ENCODE measurements at regions not wholly inside any gene's neighbourhood (a gene's known extent, or its start where the extent isn't known, plus 50 kb on each side); places are given as distances from the start of the nearest gene placed in this dataset.
A peak's percentile ranks its signal among the peaks of the same experiment; 100 is the strongest.

GRCh38 chr16:49919327-49919726 is 63.4 kb upstream of the ZNF423 start:
- Histone ChIP-seq H3K9me3 (replicated peaks in 1 of 2; ENCODE audit: control insufficient read depth in 1 of 2, insufficient read depth in 1 of 2, low read length in 2 of 2) (no peaks in the 10 kb centered on the region), H3K27ac (ENCODE audit: low read depth in 1 of 2, low read length in 2 of 2) (no peak overlapping the region), H3K4me1 (ENCODE audit: control insufficient read depth in 1 of 2, insufficient read depth in 2 of 2, low read length in 2 of 2) (no peaks in the 10 kb centered on the region), H4K20me1 (ENCODE audit: insufficient read depth, low read length) (no peaks in the 10 kb centered on the region), H3K4me3 (replicated peaks in 1 of 3; ENCODE audit: low read depth in 2 of 3, low read length in 3 of 3) (no peak overlapping the region), H3K36me3 (replicated peaks in 1 of 2; ENCODE audit: control insufficient read depth in 1 of 2, insufficient read depth in 2 of 2, low read length in 2 of 2) (no peaks in the 10 kb centered on the region), H3K27me3 (ENCODE audit: control insufficient read depth in 2 of 2, insufficient read depth in 2 of 2, low read length in 2 of 2) (no peaks in the 10 kb centered on the region), H2AFZ (ENCODE audit: insufficient read depth, low read depth, low read length, poor library complexity, severe bottlenecking) (no peak overlapping the region), H3K9ac (ENCODE audit: insufficient read depth, low read length, poor library complexity, severe bottlenecking) (no peak overlapping the region), H3K4me2 (replicated peaks; ENCODE audit: extremely low read depth, low read length, poor library complexity, severe bottlenecking) (no peak overlapping the region), H3K79me2 (ENCODE audit: insufficient read depth, low read length) (no peaks in the 10 kb centered on the region)
- Mint-ChIP-seq H3K27me3 (ENCODE audit: low read depth in 3 of 3) (peaks cover 4 to 9% (median 6%) of the 10 kb centered on the region in 3 donors), H3K4me3 (no peak overlapping the region), H3K27ac (no peak overlapping the region), H3K4me1 (no peaks in the 10 kb centered on the region), H3K9me3 (no peaks in the 10 kb centered on the region), H3K36me3 (no peaks in the 10 kb centered on the region)
- no peak for DNase-seq
- WGBS (ENCODE audit: insufficient coverage), result no CpG with 5 or more reads among the region's 3 CpGs
- intact Hi-C loops (cut with micrococcal nuclease), result no loop called here
- TF ChIP-seq, protein P1, sequence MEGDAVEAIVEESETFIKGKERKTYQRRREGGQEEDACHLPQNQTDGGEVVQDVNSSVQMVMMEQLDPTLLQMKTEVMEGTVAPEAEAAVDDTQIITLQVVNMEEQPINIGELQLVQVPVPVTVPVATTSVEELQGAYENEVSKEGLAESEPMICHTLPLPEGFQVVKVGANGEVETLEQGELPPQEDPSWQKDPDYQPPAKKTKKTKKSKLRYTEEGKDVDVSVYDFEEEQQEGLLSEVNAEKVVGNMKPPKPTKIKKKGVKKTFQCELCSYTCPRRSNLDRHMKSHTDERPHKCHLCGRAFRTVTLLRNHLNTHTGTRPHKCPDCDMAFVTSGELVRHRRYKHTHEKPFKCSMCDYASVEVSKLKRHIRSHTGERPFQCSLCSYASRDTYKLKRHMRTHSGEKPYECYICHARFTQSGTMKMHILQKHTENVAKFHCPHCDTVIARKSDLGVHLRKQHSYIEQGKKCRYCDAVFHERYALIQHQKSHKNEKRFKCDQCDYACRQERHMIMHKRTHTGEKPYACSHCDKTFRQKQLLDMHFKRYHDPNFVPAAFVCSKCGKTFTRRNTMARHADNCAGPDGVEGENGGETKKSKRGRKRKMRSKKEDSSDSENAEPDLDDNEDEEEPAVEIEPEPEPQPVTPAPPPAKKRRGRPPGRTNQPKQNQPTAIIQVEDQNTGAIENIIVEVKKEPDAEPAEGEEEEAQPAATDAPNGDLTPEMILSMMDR (IDR thresholded peaks at IDR 0.05), result no peak

DNA sequence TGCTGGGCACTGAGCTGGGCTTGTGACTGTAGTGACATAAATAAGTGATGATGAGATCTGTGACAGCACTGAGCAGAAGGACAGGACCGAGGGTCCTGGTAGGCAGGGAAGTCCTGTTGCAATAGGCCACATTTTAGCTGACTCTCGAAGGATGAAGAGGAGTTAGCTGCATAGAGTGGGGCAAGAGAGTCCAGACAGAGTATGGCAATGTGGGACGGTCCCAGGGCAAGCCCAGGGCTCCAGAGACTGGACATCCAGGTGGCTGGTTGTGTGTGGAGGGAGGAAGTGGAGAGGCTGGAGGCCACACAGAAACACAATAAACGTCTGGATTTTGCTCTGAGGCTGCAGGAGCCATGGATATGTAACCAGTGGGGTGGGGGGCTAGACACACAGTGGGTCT is 64.5 kb upstream of the ZNF423 start:
- no peak overlapping the region for H3K27ac ChIP-seq (ENCODE audit: low read depth in 1 of 2, low read length in 2 of 2)
- H3K4me1 Mint-ChIP-seq, result no peaks in the 10 kb centered on the region
- H3K27me3 ChIP-seq (ENCODE audit: control insufficient read depth in 2 of 2, insufficient read depth in 2 of 2, low read length in 2 of 2), result no peaks in the 10 kb centered on the region
- no peaks in the 10 kb centered on the region for H3K36me3 ChIP-seq (replicated peaks in 1 of 2; ENCODE audit: control insufficient read depth in 1 of 2, insufficient read depth in 2 of 2, low read length in 2 of 2)
- no peak overlapping the region for H2AFZ ChIP-seq (ENCODE audit: insufficient read depth, low read depth, low read length, poor library complexity, severe bottlenecking)
- H3K9ac ChIP-seq (ENCODE audit: insufficient read depth, low read length, poor library complexity, severe bottlenecking), result no peak overlapping the region
- intact Hi-C loops (cut with micrococcal nuclease), result no loop called here
- WGBS (ENCODE audit: insufficient coverage), result 87% methylated on average over 4 of the region's 4 CpGs
- no peaks in the 10 kb centered on the region for H4K20me1 ChIP-seq (ENCODE audit: insufficient read depth, low read length)
- no peak overlapping the region for H3K4me3 ChIP-seq (replicated peaks in 1 of 3; ENCODE audit: low read depth in 2 of 3, low read length in 3 of 3)
- no peaks in the 10 kb centered on the region for H3K4me1 ChIP-seq (ENCODE audit: control insufficient read depth in 1 of 2, insufficient read depth in 2 of 2, low read length in 2 of 2)
- TF ChIP-seq, protein P1 (IDR thresholded peaks at IDR 0.05), result no peak
- H3K27me3 Mint-ChIP-seq (ENCODE audit: low read depth in 3 of 3), result peaks cover 4 to 9% (median 6%) of the 10 kb centered on the region in 3 donors
- no peak overlapping the region for H3K4me2 ChIP-seq (replicated peaks; ENCODE audit: extremely low read depth, low read length, poor library complexity, severe bottlenecking)
- no peak for DNase-seq
- H3K4me3 Mint-ChIP-seq, result peak overlapping the region in 1 of 2 donors; percentile 31
- no peaks in the 10 kb centered on the region for H3K9me3 Mint-ChIP-seq
- no peaks in the 10 kb centered on the region for H3K79me2 ChIP-seq (ENCODE audit: insufficient read depth, low read length)
- H3K9me3 ChIP-seq (replicated peaks in 1 of 2; ENCODE audit: control insufficient read depth in 1 of 2, insufficient read depth in 1 of 2, low read length in 2 of 2), result no peaks in the 10 kb centered on the region
- no peak overlapping the region for H3K27ac Mint-ChIP-seq
- no peaks in the 10 kb centered on the region for H3K36me3 Mint-ChIP-seq

Data from CD14-positive monocyte (primary cell).